HG03095 (cell line): ENCODE measurements at regions not wholly inside any gene's neighbourhood (a gene's known extent, or its start where the extent isn't known, plus 50 kb on each side); places are given as distances from the start of the nearest gene placed in this dataset.

Experiments used
- ATAC-seq: cut with Tn5 transposase; IDR thresholded peaks from one replicate; pipeline ENCODE4 v1.9.1; 2021; ENCODE audit warnings: moderate library complexity; ENCODE audit not compliant: unreplicated experiment

GRCh38 chr9:1414711-1415131 is 364.6 kb downstream of the DMRT2 start:
- no peak for ATAC-seq

- no peak for ATAC-seq
These were observed 365.0 kb downstream of the DMRT2 start for GRCh38 chr9:1415146-1415545.

- no peak for ATAC-seq
These were observed 366.1 kb downstream of the DMRT2 start for GRCh38 chr9:1416261-1416660.

- no peak for ATAC-seq
These were observed 371.3 kb downstream of the DMRT2 start for GRCh38 chr9:1421436-1421835.

- ATAC-seq, result no peak
These were observed 377.7 kb downstream of the DMRT2 start for GRCh38 chr9:1427875-1428274.

GRCh38 chr9:1429297-1429696 is 379.1 kb downstream of the DMRT2 start:
- no peak for ATAC-seq

- ATAC-seq, result no peak
These were observed 381.3 kb downstream of the DMRT2 start for GRCh38 chr9:1431461-1431860.

GRCh38 chr9:1434052-1434767 is 384.1 kb downstream of the DMRT2 start:
- no peak for ATAC-seq

- ATAC-seq, result no peak
These were observed 384.7 kb downstream of the DMRT2 start for GRCh38 chr9:1434811-1435210.

- ATAC-seq, result no peak
These were observed 390.1 kb downstream of the DMRT2 start for GRCh38 chr9:1440256-1440655.

- ATAC-seq, result no peak
These were observed 391.9 kb downstream of the DMRT2 start for GRCh38 chr9:1442105-1442504.

- no peak for ATAC-seq
These were observed 393.3 kb downstream of the DMRT2 start for GRCh38 chr9:1443450-1443849.

- no peak for ATAC-seq
These were observed 396.5 kb downstream of the DMRT2 start for GRCh38 chr9:1446671-1447070.

GRCh38 chr9:1453636-1454035 is 403.5 kb downstream of the DMRT2 start:
- ATAC-seq, result no peak

- no peak for ATAC-seq
These were observed 404.1 kb downstream of the DMRT2 start for GRCh38 chr9:1454211-1454610.

GRCh38 chr9:1454616-1455347 is 404.6 kb downstream of the DMRT2 start:
- no peak for ATAC-seq

GRCh38 chr9:1455766-1456165 is 405.6 kb downstream of the DMRT2 start:
- ATAC-seq, result no peak

- ATAC-seq, result no peak
These were observed 406.3 kb downstream of the DMRT2 start for GRCh38 chr9:1456301-1457024.

GRCh38 chr9:1457460-1457859 is 407.3 kb downstream of the DMRT2 start:
- no peak for ATAC-seq

- no peak for ATAC-seq
These were observed 408.3 kb downstream of the DMRT2 start for GRCh38 chr9:1458503-1458902.

GRCh38 chr9:1460143-1460769 is 410.1 kb downstream of the DMRT2 start:
- ATAC-seq, result no peak
